Tibial nerve (tissue), 4 donors: ENCODE measurements at regions not wholly inside any gene's neighbourhood (a gene's known extent, or its start where the extent isn't known, plus 50 kb on each side); places are given as distances from the start of the nearest gene placed in this dataset.

Experiments
- CTCF ChIP-seq, 5 experiments: fragments of 200-600 bp in 3 of 5; fragments of 450-650 bp in 2 of 5; sonication (generic) in 3 of 5; IDR thresholded peaks; one replicate each; pipeline ENCODE4 v1.5.1; 2016 to 2019; ENCODE audit warnings: antibody characterized with exemption in 5 of 5, mild to moderate bottlenecking in 3 of 5, moderate library complexity in 2 of 5
- EP300 ChIP-seq, 2 donors: sonication (generic); formaldehyde crosslinking; IDR thresholded peaks; one replicate each; pipeline ENCODE4 v1.6.1; 2017; ENCODE audit warnings: antibody characterized with exemption in 2 of 2, mild to moderate bottlenecking in 1 of 2

- TF ChIP-seq CTCF (IDR thresholded peaks at IDR 0.05) (no peak), EP300 (IDR thresholded peaks at IDR 0.05) (no peak)
Observed at GRCh38 chr6:138031417-138031816, 75.8 kb downstream of the PERP start.
